H1 (cell line): ENCODE measurements at regions not wholly inside any gene's neighbourhood (a gene's known extent, or its start where the extent isn't known, plus 50 kb on each side); places are given as distances from the start of the nearest gene placed in this dataset.

ENCODE experiments used
- POLR2A ChIP-seq, 2 experiments: IDR thresholded peaks; 1 replicate in 1 of 2; 2 replicates in 1 of 2; pipeline ENCODE4 v1.6.1; 2011; ENCODE audit warnings: low read depth in 2 of 2, low read length in 2 of 2, mild to moderate bottlenecking in 2 of 2; ENCODE audit errors: control extremely low read depth in 1 of 2
- SP1 ChIP-seq: IDR thresholded peaks from 2 replicates; pipeline ENCODE4 v1.6.1; 2011; ENCODE audit warnings: low read depth, low read length

- TF ChIP-seq POLR2A (IDR thresholded peaks at IDR 0.05; ENCODE audit: control extremely low read depth in 1 of 2, low read depth in 2 of 2, low read length in 2 of 2): no peak
- TF ChIP-seq SP1: no peak
Observed at GRCh38 chr2:150887926-150888325, 373.7 kb downstream of the RBM43 start (continued).
